ENCODE measurements at regions not wholly inside any gene's neighbourhood (a gene's known extent, or its start where the extent isn't known, plus 50 kb on each side); places are given as distances from the start of the nearest gene placed in this dataset.

DNA sequence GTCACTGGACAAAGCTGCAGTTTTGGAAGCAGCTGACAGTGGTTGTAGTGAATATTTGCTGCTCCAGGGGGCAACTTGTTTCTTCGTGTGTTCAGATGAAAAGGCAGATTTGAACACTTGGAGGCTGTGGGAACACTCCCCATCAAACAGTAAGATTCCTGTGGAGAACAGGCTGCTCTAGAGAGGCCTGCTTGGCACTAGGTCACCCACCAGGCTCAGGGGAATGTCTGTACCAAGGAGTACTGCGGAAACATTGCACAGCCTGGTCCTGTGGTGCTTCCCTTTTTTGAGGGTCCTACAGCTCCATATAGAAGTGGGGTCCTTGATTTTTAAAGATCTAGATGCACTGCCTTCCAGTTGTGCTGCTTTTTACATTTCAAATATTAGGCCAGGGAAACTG lies 97.5 kb downstream of the CXCL12 start:
- no peak overlapping the region for H3K4me3 ChIP-seq (ENCODE audit: low read length)
- TF ChIP-seq, protein P1, sequence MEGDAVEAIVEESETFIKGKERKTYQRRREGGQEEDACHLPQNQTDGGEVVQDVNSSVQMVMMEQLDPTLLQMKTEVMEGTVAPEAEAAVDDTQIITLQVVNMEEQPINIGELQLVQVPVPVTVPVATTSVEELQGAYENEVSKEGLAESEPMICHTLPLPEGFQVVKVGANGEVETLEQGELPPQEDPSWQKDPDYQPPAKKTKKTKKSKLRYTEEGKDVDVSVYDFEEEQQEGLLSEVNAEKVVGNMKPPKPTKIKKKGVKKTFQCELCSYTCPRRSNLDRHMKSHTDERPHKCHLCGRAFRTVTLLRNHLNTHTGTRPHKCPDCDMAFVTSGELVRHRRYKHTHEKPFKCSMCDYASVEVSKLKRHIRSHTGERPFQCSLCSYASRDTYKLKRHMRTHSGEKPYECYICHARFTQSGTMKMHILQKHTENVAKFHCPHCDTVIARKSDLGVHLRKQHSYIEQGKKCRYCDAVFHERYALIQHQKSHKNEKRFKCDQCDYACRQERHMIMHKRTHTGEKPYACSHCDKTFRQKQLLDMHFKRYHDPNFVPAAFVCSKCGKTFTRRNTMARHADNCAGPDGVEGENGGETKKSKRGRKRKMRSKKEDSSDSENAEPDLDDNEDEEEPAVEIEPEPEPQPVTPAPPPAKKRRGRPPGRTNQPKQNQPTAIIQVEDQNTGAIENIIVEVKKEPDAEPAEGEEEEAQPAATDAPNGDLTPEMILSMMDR (IDR thresholded peaks at IDR 0.05; ENCODE audit: insufficient read depth, low read depth, low read length, missing control alignments): no peak
- no peak for DNase-seq (ENCODE audit: low read depth)

DNA sequence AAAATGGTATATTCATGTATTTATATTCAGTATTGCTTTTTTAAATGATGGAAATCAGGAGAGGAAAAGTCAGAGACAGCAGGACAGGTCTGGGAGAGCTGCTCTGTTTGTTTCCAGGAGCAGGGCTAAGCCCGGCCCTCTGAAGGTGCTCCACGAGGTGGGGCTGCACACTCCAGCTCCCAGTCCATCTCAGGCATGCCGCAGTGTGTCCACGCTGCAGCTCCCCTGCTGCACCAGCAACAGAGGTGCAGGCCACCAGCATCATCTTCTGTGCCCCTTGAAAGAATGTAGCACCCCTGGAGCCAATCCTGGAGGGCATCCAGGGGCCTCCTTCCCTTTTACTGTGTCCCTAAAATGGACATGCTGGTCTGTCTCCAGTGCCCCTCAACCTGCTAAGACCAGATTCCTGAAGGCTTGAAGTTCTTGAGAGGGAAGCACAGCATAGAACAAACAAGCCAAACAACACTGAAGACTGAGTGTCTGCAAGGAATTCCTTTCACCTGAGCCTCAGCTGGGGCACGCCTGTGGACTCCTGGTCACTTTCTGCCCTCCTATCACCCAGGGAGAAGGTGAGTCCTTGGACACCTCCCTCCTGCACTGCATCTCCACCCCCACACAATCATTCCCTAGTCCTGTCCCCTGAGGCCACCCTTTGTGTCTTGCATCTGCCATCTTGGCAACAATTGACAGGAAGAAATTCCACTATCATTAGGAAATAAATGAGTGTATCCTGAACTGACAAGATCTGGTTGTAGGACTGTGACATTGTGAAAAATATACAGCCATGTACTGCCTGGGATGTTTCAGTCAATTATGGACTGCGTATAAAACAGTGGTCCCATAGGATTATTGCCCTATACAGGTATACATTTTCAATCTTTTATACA lies 100.5 kb downstream of the CXCL12 start:
- TF ChIP-seq, protein P1 (IDR thresholded peaks at IDR 0.05; ENCODE audit: insufficient read depth, low read depth, low read length, missing control alignments): no peak
- no peak for DNase-seq (ENCODE audit: low read depth)

DNA sequence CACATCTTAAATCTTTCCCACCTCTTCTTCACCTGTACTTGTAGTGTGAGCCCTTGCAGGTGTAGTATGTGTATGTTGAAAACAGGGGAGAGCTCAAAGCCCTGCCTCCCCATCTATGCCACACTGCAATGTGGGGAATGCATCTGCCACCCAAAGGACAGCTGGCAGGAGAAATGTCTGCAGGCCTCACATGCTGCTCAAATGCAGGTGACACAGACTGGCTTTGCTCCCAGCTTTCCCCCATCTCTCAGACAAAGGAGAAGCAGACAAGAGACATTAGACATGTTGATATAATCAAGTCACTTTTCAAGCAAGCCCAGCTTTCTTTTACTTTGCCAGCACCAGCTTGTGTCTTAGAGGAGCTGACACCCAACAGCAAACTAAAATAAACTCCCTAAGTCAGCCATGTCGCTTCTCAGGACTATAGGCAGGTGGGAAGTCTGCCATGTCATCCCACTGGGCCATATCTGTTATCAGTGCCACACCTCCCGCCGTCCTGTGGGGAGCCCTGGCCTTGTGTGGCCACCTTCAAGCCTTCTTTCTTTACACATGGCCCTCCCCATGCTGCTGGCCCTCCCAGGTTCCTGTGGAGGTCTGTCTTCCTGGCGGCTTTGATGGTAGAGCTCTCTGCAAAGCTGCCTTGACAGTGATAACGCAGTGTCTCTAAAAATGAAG lies 102.1 kb downstream of the CXCL12 start:
- H3K4me3 ChIP-seq (ENCODE audit: low read length): no peak overlapping the region
- DNase-seq (ENCODE audit: low read depth): no peak
- TF ChIP-seq, protein P1 (IDR thresholded peaks at IDR 0.05; ENCODE audit: insufficient read depth, low read depth, low read length, missing control alignments): no peak

More for the DNA sequence above, 100.5 kb downstream of the CXCL12 start:
- no peak overlapping the region for H3K4me3 ChIP-seq (ENCODE audit: low read length)

DNA sequence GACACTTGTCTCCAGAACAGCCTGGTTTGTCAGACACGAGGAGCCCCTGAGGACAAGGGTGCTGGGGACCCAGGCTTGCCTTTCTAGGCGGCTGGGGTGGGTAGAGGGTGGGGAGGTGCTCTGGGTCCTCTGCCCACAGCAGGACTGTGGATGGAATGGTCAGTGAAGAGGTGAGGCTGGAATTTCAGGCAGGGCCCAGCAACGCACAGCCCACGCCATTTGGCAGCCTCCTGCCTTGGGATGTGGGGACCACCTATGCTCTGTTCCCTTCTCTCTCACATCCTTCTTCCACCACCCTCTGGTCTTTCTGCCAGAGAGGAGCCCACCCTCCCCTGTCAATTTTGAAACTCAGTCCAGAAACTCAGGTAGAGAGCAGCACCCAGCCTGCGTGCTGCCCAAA lies 103.2 kb downstream of the CXCL12 start:
- no peak for DNase-seq (ENCODE audit: low read depth)
- no peak overlapping the region for H3K4me3 ChIP-seq (ENCODE audit: low read length)
- TF ChIP-seq, protein P1 (IDR thresholded peaks at IDR 0.05; ENCODE audit: insufficient read depth, low read depth, low read length, missing control alignments): no peak

DNA sequence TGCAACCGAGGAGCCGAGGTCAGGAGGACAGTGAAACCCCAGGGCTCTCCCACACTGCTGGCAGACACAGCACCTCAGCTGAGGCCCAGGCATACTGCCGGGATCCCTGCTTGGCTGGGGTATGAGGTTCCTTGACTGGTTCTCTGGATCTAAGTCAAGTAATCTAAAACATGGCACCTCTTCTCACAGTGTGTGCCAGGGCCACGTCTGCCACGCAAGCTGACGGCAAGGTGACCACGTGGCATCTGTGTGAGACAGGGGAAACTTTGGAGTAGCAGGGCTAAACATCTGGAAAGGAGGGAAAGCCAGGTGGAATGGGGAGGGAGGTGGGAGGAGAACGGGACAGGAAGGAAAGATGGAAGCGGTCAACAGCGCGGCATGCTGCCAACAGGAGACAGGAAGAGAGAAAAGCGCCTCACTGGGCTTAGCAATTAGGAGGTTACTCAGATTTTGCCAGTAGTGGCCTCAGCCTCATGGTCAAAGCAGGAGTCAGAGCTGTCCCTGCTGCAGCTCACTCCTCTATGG lies 103.7 kb downstream of the CXCL12 start:
- TF ChIP-seq, protein P1 (IDR thresholded peaks at IDR 0.05; ENCODE audit: insufficient read depth, low read depth, low read length, missing control alignments): no peak
- no peak overlapping the region for H3K4me3 ChIP-seq (ENCODE audit: low read length)
- DNase-seq (ENCODE audit: low read depth): no peak

DNA sequence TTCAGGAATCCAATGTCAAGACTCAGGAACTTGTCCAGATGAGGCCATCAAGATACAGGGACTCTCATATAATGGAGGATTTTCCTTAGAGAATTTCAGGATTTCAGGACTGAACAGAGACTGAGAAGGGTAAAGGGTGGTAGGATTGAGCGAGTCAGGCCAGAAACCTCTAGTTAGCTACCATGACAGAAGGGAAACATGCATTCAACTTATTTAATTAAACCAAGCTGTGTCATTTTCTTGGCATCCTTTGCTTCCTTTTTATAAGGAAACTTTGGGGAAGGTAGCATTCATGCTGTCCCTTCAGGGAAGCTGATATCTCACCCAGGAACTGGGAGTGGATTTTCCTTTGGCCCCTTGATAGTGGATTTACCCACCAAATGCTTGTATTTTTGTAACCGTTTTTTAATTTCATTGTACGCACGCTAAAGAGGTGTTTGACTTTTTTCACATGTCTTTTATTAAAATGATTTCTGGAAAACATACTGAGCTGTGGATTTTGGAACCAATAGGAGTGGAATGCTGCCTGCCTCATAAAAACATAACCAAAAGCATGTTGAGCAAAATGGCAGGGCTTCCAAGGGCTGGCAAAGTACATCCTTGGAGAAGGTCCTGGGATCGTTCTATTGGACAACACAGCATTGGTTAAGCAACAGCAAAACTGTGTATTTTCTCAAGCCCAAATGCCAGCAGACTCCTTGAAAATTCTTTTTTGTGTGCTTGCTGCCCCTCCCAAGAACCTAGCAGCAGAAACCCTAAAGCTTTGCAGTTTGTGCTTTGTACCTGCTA lies 104.5 kb downstream of the CXCL12 start:
- TF ChIP-seq, protein P1 (IDR thresholded peaks at IDR 0.05; ENCODE audit: insufficient read depth, low read depth, low read length, missing control alignments): no peak
- H3K4me3 ChIP-seq (ENCODE audit: low read length): no peak overlapping the region
- DNase-seq (ENCODE audit: low read depth): no peak

All from epithelial cell of esophagus (primary cell).